ENCODE measurements at regions not wholly inside any gene's neighbourhood (a gene's known extent, or its start where the extent isn't known, plus 50 kb on each side); places are given as distances from the start of the nearest gene placed in this dataset.
A peak's percentile ranks its signal among the peaks of the same experiment; 100 is the strongest.

DNA sequence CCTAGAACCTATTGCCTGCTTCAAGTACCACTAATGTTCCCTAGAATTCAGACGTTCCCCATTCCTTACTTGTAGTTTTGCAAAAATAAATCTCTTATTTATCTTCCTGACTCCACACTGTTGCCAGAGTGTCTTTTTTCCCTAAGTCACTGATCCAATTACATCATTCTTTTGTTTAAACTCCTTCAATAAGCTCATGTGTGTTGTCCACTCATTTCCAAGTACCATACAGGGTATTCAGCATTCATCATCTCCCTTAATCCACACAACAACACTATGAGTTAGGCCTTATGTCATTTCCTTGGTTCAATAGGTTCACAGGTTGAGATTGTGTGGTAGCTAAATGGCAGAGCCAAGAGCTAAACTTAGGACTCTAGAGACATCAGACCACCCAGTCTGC lies 119.9 kb upstream of the RHOBTB1 start:
- no peak overlapping the region for H3K4me3 Mint-ChIP-seq
- 0 out of 2 replicates have a peak, but pooled peaks cover 5% of the 10 kb centered on the region for H3K4me1 Mint-ChIP-seq
- H3K9me3 Mint-ChIP-seq, result no peaks in the 10 kb centered on the region
- DNase-seq (ENCODE audit: low spot score) (no peak), ATAC-seq (no peak)
- H3K36me3 Mint-ChIP-seq, result no peaks in the 10 kb centered on the region
- no peak for TF ChIP-seq EMX1 (CRISPR knock-in tag; IDR thresholded peaks at IDR 0.05)
- TF ChIP-seq, protein P1, sequence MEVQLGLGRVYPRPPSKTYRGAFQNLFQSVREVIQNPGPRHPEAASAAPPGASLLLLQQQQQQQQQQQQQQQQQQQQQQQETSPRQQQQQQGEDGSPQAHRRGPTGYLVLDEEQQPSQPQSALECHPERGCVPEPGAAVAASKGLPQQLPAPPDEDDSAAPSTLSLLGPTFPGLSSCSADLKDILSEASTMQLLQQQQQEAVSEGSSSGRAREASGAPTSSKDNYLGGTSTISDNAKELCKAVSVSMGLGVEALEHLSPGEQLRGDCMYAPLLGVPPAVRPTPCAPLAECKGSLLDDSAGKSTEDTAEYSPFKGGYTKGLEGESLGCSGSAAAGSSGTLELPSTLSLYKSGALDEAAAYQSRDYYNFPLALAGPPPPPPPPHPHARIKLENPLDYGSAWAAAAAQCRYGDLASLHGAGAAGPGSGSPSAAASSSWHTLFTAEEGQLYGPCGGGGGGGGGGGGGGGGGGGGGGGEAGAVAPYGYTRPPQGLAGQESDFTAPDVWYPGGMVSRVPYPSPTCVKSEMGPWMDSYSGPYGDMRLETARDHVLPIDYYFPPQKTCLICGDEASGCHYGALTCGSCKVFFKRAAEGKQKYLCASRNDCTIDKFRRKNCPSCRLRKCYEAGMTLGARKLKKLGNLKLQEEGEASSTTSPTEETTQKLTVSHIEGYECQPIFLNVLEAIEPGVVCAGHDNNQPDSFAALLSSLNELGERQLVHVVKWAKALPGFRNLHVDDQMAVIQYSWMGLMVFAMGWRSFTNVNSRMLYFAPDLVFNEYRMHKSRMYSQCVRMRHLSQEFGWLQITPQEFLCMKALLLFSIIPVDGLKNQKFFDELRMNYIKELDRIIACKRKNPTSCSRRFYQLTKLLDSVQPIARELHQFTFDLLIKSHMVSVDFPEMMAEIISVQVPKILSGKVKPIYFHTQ (CRISPR knock-in tag; IDR thresholded peaks at IDR 0.05), result no peak
- TF ChIP-seq, protein P2, sequence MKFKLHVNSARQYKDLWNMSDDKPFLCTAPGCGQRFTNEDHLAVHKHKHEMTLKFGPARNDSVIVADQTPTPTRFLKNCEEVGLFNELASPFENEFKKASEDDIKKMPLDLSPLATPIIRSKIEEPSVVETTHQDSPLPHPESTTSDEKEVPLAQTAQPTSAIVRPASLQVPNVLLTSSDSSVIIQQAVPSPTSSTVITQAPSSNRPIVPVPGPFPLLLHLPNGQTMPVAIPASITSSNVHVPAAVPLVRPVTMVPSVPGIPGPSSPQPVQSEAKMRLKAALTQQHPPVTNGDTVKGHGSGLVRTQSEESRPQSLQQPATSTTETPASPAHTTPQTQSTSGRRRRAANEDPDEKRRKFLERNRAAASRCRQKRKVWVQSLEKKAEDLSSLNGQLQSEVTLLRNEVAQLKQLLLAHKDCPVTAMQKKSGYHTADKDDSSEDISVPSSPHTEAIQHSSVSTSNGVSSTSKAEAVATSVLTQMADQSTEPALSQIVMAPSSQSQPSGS (CRISPR knock-in tag; IDR thresholded peaks at IDR 0.05; ENCODE audit: borderline replicate concordance, low read depth), result no peak
- no peak for TF ChIP-seq ZNF423 (CRISPR knock-in tag; IDR thresholded peaks at IDR 0.05)
- TF ChIP-seq ZNF671 (CRISPR knock-in tag; IDR thresholded peaks at IDR 0.05), result no peak
- TF ChIP-seq, protein P3, sequence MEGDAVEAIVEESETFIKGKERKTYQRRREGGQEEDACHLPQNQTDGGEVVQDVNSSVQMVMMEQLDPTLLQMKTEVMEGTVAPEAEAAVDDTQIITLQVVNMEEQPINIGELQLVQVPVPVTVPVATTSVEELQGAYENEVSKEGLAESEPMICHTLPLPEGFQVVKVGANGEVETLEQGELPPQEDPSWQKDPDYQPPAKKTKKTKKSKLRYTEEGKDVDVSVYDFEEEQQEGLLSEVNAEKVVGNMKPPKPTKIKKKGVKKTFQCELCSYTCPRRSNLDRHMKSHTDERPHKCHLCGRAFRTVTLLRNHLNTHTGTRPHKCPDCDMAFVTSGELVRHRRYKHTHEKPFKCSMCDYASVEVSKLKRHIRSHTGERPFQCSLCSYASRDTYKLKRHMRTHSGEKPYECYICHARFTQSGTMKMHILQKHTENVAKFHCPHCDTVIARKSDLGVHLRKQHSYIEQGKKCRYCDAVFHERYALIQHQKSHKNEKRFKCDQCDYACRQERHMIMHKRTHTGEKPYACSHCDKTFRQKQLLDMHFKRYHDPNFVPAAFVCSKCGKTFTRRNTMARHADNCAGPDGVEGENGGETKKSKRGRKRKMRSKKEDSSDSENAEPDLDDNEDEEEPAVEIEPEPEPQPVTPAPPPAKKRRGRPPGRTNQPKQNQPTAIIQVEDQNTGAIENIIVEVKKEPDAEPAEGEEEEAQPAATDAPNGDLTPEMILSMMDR (IDR thresholded peaks at IDR 0.05), result no peak
- no peak for TF ChIP-seq CREM (CRISPR knock-in tag; IDR thresholded peaks at IDR 0.05)
- TF ChIP-seq, protein P4, sequence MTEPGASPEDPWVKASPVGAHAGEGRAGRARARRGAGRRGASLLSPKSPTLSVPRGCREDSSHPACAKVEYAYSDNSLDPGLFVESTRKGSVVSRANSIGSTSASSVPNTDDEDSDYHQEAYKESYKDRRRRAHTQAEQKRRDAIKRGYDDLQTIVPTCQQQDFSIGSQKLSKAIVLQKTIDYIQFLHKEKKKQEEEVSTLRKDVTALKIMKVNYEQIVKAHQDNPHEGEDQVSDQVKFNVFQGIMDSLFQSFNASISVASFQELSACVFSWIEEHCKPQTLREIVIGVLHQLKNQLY (CRISPR knock-in tag; IDR thresholded peaks at IDR 0.05), result no peak
- no peak for TF ChIP-seq HMGA2 (CRISPR knock-in tag; IDR thresholded peaks at IDR 0.05)
- no peak for TF ChIP-seq TP53 (CRISPR knock-in tag; IDR thresholded peaks at IDR 0.05)
- TF ChIP-seq, protein P5, sequence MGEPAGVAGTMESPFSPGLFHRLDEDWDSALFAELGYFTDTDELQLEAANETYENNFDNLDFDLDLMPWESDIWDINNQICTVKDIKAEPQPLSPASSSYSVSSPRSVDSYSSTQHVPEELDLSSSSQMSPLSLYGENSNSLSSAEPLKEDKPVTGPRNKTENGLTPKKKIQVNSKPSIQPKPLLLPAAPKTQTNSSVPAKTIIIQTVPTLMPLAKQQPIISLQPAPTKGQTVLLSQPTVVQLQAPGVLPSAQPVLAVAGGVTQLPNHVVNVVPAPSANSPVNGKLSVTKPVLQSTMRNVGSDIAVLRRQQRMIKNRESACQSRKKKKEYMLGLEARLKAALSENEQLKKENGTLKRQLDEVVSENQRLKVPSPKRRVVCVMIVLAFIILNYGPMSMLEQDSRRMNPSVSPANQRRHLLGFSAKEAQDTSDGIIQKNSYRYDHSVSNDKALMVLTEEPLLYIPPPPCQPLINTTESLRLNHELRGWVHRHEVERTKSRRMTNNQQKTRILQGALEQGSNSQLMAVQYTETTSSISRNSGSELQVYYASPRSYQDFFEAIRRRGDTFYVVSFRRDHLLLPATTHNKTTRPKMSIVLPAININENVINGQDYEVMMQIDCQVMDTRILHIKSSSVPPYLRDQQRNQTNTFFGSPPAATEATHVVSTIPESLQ (CRISPR knock-in tag; IDR thresholded peaks at IDR 0.05), result no peak
- TF ChIP-seq CREB1 (CRISPR knock-in tag; IDR thresholded peaks at IDR 0.05), result no peak
- TF ChIP-seq SMAD4 (CRISPR knock-in tag; IDR thresholded peaks at IDR 0.05), result no peak
- TF ChIP-seq, protein P6, sequence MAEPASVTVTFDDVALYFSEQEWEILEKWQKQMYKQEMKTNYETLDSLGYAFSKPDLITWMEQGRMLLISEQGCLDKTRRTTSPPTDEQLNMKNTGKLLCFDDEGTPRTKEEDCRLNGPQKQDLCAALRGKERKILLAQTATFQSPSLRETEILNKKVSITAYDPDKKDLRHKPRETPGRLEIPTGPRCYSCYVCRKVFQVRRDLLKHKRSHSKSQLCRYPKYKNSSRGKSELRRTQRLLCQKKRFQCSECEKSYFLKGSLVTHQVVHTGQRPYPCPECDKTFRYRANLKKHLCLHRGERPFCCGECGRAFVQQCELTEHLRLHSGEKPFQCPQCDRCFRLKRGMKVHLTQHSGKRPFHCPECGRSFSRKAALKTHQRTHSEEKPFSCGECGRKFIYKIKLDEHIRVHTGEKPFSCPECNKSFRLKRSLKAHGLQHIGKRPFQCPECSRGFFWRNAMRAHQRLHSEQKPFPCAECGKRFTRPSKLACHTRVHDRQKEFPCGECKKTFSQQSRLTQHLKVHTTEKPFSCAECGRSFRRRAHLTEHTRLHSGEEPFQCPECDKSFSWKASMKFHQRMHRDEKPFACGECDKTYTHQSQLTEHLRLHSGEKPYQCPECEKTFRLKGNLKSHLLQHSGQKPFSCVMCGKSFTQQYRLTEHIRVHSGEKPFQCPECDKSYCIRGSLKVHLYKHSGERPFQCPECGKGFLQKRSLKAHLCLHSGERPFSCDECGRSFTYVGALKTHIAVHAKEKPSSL (CRISPR knock-in tag; conservative IDR thresholded peaks at IDR 0.05), result no peak
- POLR2A ChIA-PET, result interaction anchor here (0.6 kb wide), 1 partner anchor 76 kb away, joined by 3 read pairs; no protein-coding TSS in a partner anchor
- H3K27ac Mint-ChIP-seq, result no peak overlapping the region
- H3K27me3 Mint-ChIP-seq (ENCODE audit: low read depth), result no peaks in the 10 kb centered on the region
- CTCF ChIA-PET, result interaction anchor here (1.7 kb wide), 1 partner anchor 11 kb away, joined by 5 read pairs; no protein-coding TSS in a partner anchor

DNA sequence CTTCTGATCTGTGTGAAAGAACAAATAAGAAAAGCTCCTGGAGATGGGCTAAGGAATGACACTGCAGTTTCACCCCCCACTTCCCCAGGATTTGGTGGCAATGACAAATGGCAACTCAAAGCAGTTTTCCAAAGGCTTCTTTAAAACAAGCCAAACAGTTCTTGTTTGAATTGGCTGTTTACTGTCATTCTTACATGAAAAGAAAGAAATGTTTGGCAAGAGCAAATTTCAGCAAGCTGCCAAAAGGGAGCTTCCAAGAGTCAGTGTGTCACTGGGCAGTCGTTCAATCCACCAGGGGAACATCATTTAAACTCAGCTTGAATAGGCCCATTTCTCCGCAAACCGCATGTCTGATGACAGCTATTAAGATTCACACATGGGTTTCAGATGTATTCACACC lies 119.0 kb upstream of the RHOBTB1 start:
- Mint-ChIP-seq H3K4me1 (0 out of 2 replicates have a peak, but pooled peaks cover 5% of the 10 kb centered on the region), H3K9me3 (no peaks in the 10 kb centered on the region), H3K36me3 (no peaks in the 10 kb centered on the region), H3K4me3 (no peak overlapping the region), H3K27me3 (ENCODE audit: low read depth) (no peaks in the 10 kb centered on the region), H3K27ac (no peak overlapping the region)
- DNase-seq (ENCODE audit: low spot score), result no peak
- no peak for ATAC-seq
- CTCF ChIA-PET, result interaction anchor here (0.6 to 1.7 kb wide), 2 partner anchors 11 to 670 kb away, joined by 3 to 5 read pairs; no protein-coding TSS in a partner anchor
- POLR2A ChIA-PET, result no interaction called here
- TF ChIP-seq GABPB1 (CRISPR knock-in tag; IDR thresholded peaks at IDR 0.05) (peak; percentile 55), ZNF232 (CRISPR knock-in tag; IDR thresholded peaks at IDR 0.05) (no peak)
